ENCODE measurements at regions not wholly inside any gene's neighbourhood (a gene's known extent, or its start where the extent isn't known, plus 50 kb on each side); places are given as distances from the start of the nearest gene placed in this dataset.

- Histone ChIP-seq H3K79me2 (ENCODE audit: insufficient read depth, low read depth) (no peaks in the 10 kb centered on the region), H2AFZ (ENCODE audit: low read depth) (no peak overlapping the region)
- no peak for TF ChIP-seq CTCF (conservative IDR thresholded peaks at IDR 0.05; ENCODE audit: low read depth, low read length)
Measured at GRCh38 chr1:185459141-185459540, 142.1 kb upstream of the IVNS1ABP start.

GRCh38 chr1:185458670-185459069 is 141.6 kb upstream of the IVNS1ABP start:
- Histone ChIP-seq H2AFZ (ENCODE audit: low read depth) (no peak overlapping the region), H3K36me3 (ENCODE audit: insufficient read depth) (no peaks in the 10 kb centered on the region), H3K4me1 (ENCODE audit: low read depth, poor library complexity, severe bottlenecking) (no peaks in the 10 kb centered on the region), H3K4me2 (no peak overlapping the region), H3K27ac (no peak overlapping the region), H3K9ac (no peak overlapping the region), H3K27me3 (ENCODE audit: insufficient read depth, low read depth) (no peaks in the 10 kb centered on the region), H3K4me3 (IDR thresholded peaks at IDR 0.05; ENCODE audit: insufficient read depth, low read depth, low read length) (no peak overlapping the region), H3K79me2 (ENCODE audit: insufficient read depth, low read depth) (no peaks in the 10 kb centered on the region), H4K20me1 (ENCODE audit: insufficient read depth) (no peaks in the 10 kb centered on the region)
- no peak for TF ChIP-seq CTCF (conservative IDR thresholded peaks at IDR 0.05; ENCODE audit: low read depth, low read length)

More at GRCh38 chr1:185459141-185459540, 142.1 kb upstream of the IVNS1ABP start:
- Histone ChIP-seq H3K4me3 (IDR thresholded peaks at IDR 0.05; ENCODE audit: insufficient read depth, low read depth, low read length) (no peak overlapping the region), H4K20me1 (ENCODE audit: insufficient read depth) (no peaks in the 10 kb centered on the region), H3K27ac (no peak overlapping the region), H3K4me1 (ENCODE audit: low read depth, poor library complexity, severe bottlenecking) (no peaks in the 10 kb centered on the region), H3K36me3 (ENCODE audit: insufficient read depth) (no peaks in the 10 kb centered on the region), H3K4me2 (no peak overlapping the region), H3K27me3 (ENCODE audit: insufficient read depth, low read depth) (no peaks in the 10 kb centered on the region), H3K9ac (no peak overlapping the region)

GRCh38 chr1:185453496-185454192 is 136.6 kb upstream of the IVNS1ABP start:
- Histone ChIP-seq H3K27me3 (ENCODE audit: insufficient read depth, low read depth) (no peaks in the 10 kb centered on the region), H3K79me2 (ENCODE audit: insufficient read depth, low read depth) (no peaks in the 10 kb centered on the region), H3K27ac (no peak overlapping the region), H3K4me2 (no peak overlapping the region), H4K20me1 (ENCODE audit: insufficient read depth) (no peaks in the 10 kb centered on the region), H3K4me1 (ENCODE audit: low read depth, poor library complexity, severe bottlenecking) (no peaks in the 10 kb centered on the region), H3K9ac (no peak overlapping the region), H3K36me3 (ENCODE audit: insufficient read depth) (no peaks in the 10 kb centered on the region), H3K4me3 (IDR thresholded peaks at IDR 0.05; ENCODE audit: insufficient read depth, low read depth, low read length) (no peak overlapping the region), H2AFZ (ENCODE audit: low read depth) (no peak overlapping the region)
- TF ChIP-seq CTCF (conservative IDR thresholded peaks at IDR 0.05; ENCODE audit: low read depth, low read length), result no peak

GRCh38 chr1:185450917-185451316 is 133.9 kb upstream of the IVNS1ABP start:
- Histone ChIP-seq H3K4me1 (ENCODE audit: low read depth, poor library complexity, severe bottlenecking) (no peaks in the 10 kb centered on the region), H2AFZ (ENCODE audit: low read depth) (no peak overlapping the region), H3K4me2 (no peak overlapping the region), H3K4me3 (IDR thresholded peaks at IDR 0.05; ENCODE audit: insufficient read depth, low read depth, low read length) (no peak overlapping the region), H3K79me2 (ENCODE audit: insufficient read depth, low read depth) (no peaks in the 10 kb centered on the region), H3K27me3 (ENCODE audit: insufficient read depth, low read depth) (no peaks in the 10 kb centered on the region), H3K27ac (no peak overlapping the region), H3K36me3 (ENCODE audit: insufficient read depth) (no peaks in the 10 kb centered on the region), H3K9ac (no peak overlapping the region), H4K20me1 (ENCODE audit: insufficient read depth) (no peaks in the 10 kb centered on the region)
- TF ChIP-seq CTCF (conservative IDR thresholded peaks at IDR 0.05; ENCODE audit: low read depth, low read length), result no peak
